ENCODE measurements at regions not wholly inside any gene's neighbourhood (a gene's known extent, or its start where the extent isn't known, plus 50 kb on each side); places are given as distances from the start of the nearest gene placed in this dataset.

- TF ChIP-seq ZNF302 (tag by site-specific recombination; IDR thresholded peaks at IDR 0.05; ENCODE audit: low read depth) (no peak), ZNF610 (tag by site-specific recombination; IDR thresholded peaks at IDR 0.05; ENCODE audit: borderline replicate concordance) (no peak), ZNF155 (tag by site-specific recombination; IDR thresholded peaks at IDR 0.05) (no peak), PBX3 (CRISPR knock-in tag; IDR thresholded peaks at IDR 0.05) (no peak), ZNF571 (tag by site-specific recombination; IDR thresholded peaks at IDR 0.05) (no peak), ZNF354C (tag by site-specific recombination; IDR thresholded peaks at IDR 0.05; ENCODE audit: borderline replicate concordance, low read depth) (no peak)
Measured at GRCh38 chr9:108073823-108074222, 584.3 kb upstream of the KLF4 start (continued).

- Histone ChIP-seq H3K9me3 (ENCODE audit: control insufficient read depth, insufficient read depth, low read depth, low read length) (no peaks in the 10 kb centered on the region), H3K4me3 (ENCODE audit: low read depth, low read length) (no peak overlapping the region), H3K4me1 (ENCODE audit: control insufficient read depth, insufficient read depth, low read length) (no peaks in the 10 kb centered on the region), H3K36me3 (ENCODE audit: control insufficient read depth in 2 of 2, insufficient read depth in 1 of 2, low read length in 2 of 2) (no peaks in the 10 kb centered on the region), H3K27ac (ENCODE audit: extremely low read depth, low read depth, low read length) (no peak overlapping the region)
- TF ChIP-seq ZNF26 (tag by site-specific recombination; IDR thresholded peaks at IDR 0.05) (no peak), ZNF610 (tag by site-specific recombination; IDR thresholded peaks at IDR 0.05; ENCODE audit: borderline replicate concordance) (no peak), ZNF391 (tag by site-specific recombination; IDR thresholded peaks at IDR 0.05; ENCODE audit: borderline replicate concordance, low read depth) (no peak), GLI4 (tag by site-specific recombination; IDR thresholded peaks at IDR 0.05) (no peak), ZNF184 (tag by site-specific recombination; IDR thresholded peaks at IDR 0.05) (no peak), TCF7L2 (IDR thresholded peaks at IDR 0.05; ENCODE audit: borderline replicate concordance, low read depth, low read length) (no peak), ZNF530 (tag by site-specific recombination; IDR thresholded peaks at IDR 0.05; ENCODE audit: low read depth) (no peak), BCL6B (tag by site-specific recombination; IDR thresholded peaks at IDR 0.05) (no peak), ZNF202 (tag by site-specific recombination; IDR thresholded peaks at IDR 0.05; ENCODE audit: borderline replicate concordance) (no peak), ZNF174 (tag by site-specific recombination; IDR thresholded peaks at IDR 0.05) (no peak)
- ChIA-PET CTCF (no interaction called here), POLR2A (no interaction called here)
Measured at GRCh38 chr9:108072740-108073139, 583.2 kb upstream of the KLF4 start.

GRCh38 chr9:108070861-108071260 lies 581.3 kb upstream of the KLF4 start:
- no peaks in the 10 kb centered on the region for H3K36me3 ChIP-seq (ENCODE audit: control insufficient read depth in 2 of 2, insufficient read depth in 1 of 2, low read length in 2 of 2)
- POLR2A ChIA-PET: no interaction called here
- CTCF ChIA-PET: no interaction called here
- H3K4me3 ChIP-seq (ENCODE audit: low read depth, low read length): no peak overlapping the region
- H3K4me1 ChIP-seq (ENCODE audit: control insufficient read depth, insufficient read depth, low read length): no peaks in the 10 kb centered on the region
- TF ChIP-seq ZNF132 (tag by site-specific recombination; IDR thresholded peaks at IDR 0.05; ENCODE audit: borderline replicate concordance) (no peak), ZNF274 (IDR thresholded peaks at IDR 0.05; ENCODE audit: low read length) (no peak), ZNF274 (tag by site-specific recombination; IDR thresholded peaks at IDR 0.05; ENCODE audit: borderline replicate concordance) (no peak), ZNF610 (tag by site-specific recombination; IDR thresholded peaks at IDR 0.05; ENCODE audit: borderline replicate concordance) (peak; percentile 87; the same call in 1 of the 2 replicates), ZNF660 (tag by site-specific recombination; IDR thresholded peaks at IDR 0.05) (no peak)
- no peaks in the 10 kb centered on the region for H3K9me3 ChIP-seq (ENCODE audit: control insufficient read depth, insufficient read depth, low read depth, low read length)
- no peak overlapping the region for H3K27ac ChIP-seq (ENCODE audit: extremely low read depth, low read depth, low read length)
